IMR-90 (cell line): ENCODE measurements at regions not wholly inside any gene's neighbourhood (a gene's known extent, or its start where the extent isn't known, plus 50 kb on each side); places are given as distances from the start of the nearest gene placed in this dataset.

Experiments used
- ATAC-seq: fragments of 200-7000 bp; cut with Tn5 transposase; 2 replicates; pipeline ENCODE4 v1.9.1; 2020; ENCODE audit warnings: low read depth, mild to moderate bottlenecking, moderate library complexity
- BruUV-seq: library from RNA; stranded (reverse); fragments of 400-500 nt; replicated peaks from 2 replicates; lab custom pipeline; 2021; lab: Mats Ljungman, UMichigan
- CTCF ChIA-PET: fragments of 300-600 bp; formaldehyde crosslinking; extraction: SDS; loops from one replicate; lab custom pipeline; 2021; ENCODE audit warnings: antibody characterized with exemption; lab: Yijun Ruan, JAX
- POLR2A ChIA-PET: fragments of 300-600 bp; sonication (Branson Sonifier 250); formaldehyde crosslinking; loops from one replicate; lab custom pipeline; 2022; ENCODE audit warnings: antibody characterized with exemption; ENCODE audit not compliant: unreplicated experiment; lab: Charles Lee
- DNase-seq: peaks from one replicate; pipeline ENCODE4 v3.0.0; 2013
- H2AFZ ChIP-seq: replicated peaks from 2 replicates; pipeline ENCODE3; 2013; ENCODE audit warnings: low read length, mild to moderate bottlenecking; ENCODE audit not compliant: poor library complexity
- H2AK5ac ChIP-seq: 2 replicates; pipeline ENCODE4 v1.6.1; 2013; ENCODE audit warnings: low read depth, low read length, inconsistent platforms
- H2AK9ac ChIP-seq: replicated peaks from 2 replicates; pipeline ENCODE3; 2013; ENCODE audit warnings: mild to moderate bottlenecking, low read depth, low read length, moderate library complexity; ENCODE audit not compliant: poor library complexity
- H2BK120ac ChIP-seq: 2 replicates; pipeline ENCODE4 v1.6.1; 2013; ENCODE audit warnings: low read depth, low read length, inconsistent platforms
- H2BK15ac ChIP-seq: 3 replicates; pipeline ENCODE4 v1.6.1; 2013; ENCODE audit warnings: low read depth, low read length, inconsistent platforms
- H2BK20ac ChIP-seq: 2 replicates; pipeline ENCODE4 v1.6.1; 2013; ENCODE audit warnings: low read depth, mild to moderate bottlenecking, inconsistent platforms, low read length, moderate library complexity
- H2BK5ac ChIP-seq: 2 replicates; pipeline ENCODE4 v1.6.1; 2013; ENCODE audit warnings: mild to moderate bottlenecking, low read depth, low read length, inconsistent platforms; ENCODE audit not compliant: poor library complexity, severe bottlenecking
- H3K14ac ChIP-seq: replicated peaks from 2 replicates; pipeline ENCODE4 v1.6.1; 2013; ENCODE audit warnings: low read depth, low read length, inconsistent platforms
- H3K18ac ChIP-seq: 2 replicates; pipeline ENCODE4 v1.6.1; 2013; ENCODE audit warnings: low read depth, low read length, control low read depth
- H3K23ac ChIP-seq: 2 replicates; pipeline ENCODE4 v1.6.1; 2013; ENCODE audit warnings: low read depth, low read length, inconsistent platforms
- H3K27ac ChIP-seq: 2 replicates; pipeline ENCODE4 v1.5.1; 2013; ENCODE audit warnings: mild to moderate bottlenecking, control low read depth, low read length; ENCODE audit not compliant: insufficient read depth
- H3K27me3 ChIP-seq: 2 replicates; pipeline ENCODE4 v1.6.1; 2013; ENCODE audit warnings: low read length; ENCODE audit not compliant: control insufficient read depth, insufficient read depth
- H3K36me3 ChIP-seq: 2 replicates; pipeline ENCODE4 v1.6.1; 2013; ENCODE audit warnings: low read length, mixed read lengths; ENCODE audit not compliant: control insufficient read depth, insufficient read depth
- H3K4ac ChIP-seq: 2 replicates; pipeline ENCODE4 v1.6.1; 2013; ENCODE audit warnings: low read depth, low read length, inconsistent platforms
- H3K4me1 ChIP-seq: 2 replicates; pipeline ENCODE4 v1.6.1; 2013; ENCODE audit warnings: low read length, mixed read lengths; ENCODE audit not compliant: control insufficient read depth, insufficient read depth
- H3K4me2 ChIP-seq: 2 replicates; pipeline ENCODE4 v1.6.1; 2013; ENCODE audit warnings: low read depth, mild to moderate bottlenecking, control low read depth, low read length, moderate library complexity
- H3K4me3 ChIP-seq: 2 replicates; pipeline ENCODE4 v1.5.1; 2013; ENCODE audit warnings: low read depth, mild to moderate bottlenecking, control low read depth, low read length, moderate library complexity; ENCODE audit not compliant: insufficient read depth
- H3K56ac ChIP-seq: 2 replicates; pipeline ENCODE4 v1.6.1; 2013; ENCODE audit warnings: low read length, inconsistent platforms; ENCODE audit not compliant: insufficient read depth; ENCODE audit errors: extremely low read depth
- H3K79me1 ChIP-seq, 2 experiments: 2 replicates each; pipeline ENCODE4 v1.6.1; 2013; ENCODE audit warnings: low read length in 2 of 2, inconsistent platforms in 1 of 2, low read depth in 1 of 2
- H3K9ac ChIP-seq: 2 replicates; pipeline ENCODE4 v1.6.1; 2013; ENCODE audit warnings: low read depth, low read length, control low read depth
- H3K9me1 ChIP-seq: 2 replicates; pipeline ENCODE4 v1.6.1; 2013; ENCODE audit warnings: low read length, inconsistent platforms; ENCODE audit not compliant: insufficient read depth
- H3K9me3 ChIP-seq: 2 replicates; pipeline ENCODE4 v1.6.1; 2013; ENCODE audit warnings: low read length; ENCODE audit not compliant: control insufficient read depth, insufficient read depth
- H4K20me1 ChIP-seq: 2 replicates; pipeline ENCODE4 v1.6.1; 2013; ENCODE audit warnings: low read length, inconsistent platforms; ENCODE audit not compliant: insufficient read depth
- H4K5ac ChIP-seq: 2 replicates; pipeline ENCODE4 v1.6.1; 2013; ENCODE audit warnings: mild to moderate bottlenecking, low read depth, low read length, control low read depth
- H4K8ac ChIP-seq, 2 experiments: 2 replicates each; pipeline ENCODE4 v1.6.1; 2013; ENCODE audit warnings: low read depth in 2 of 2, low read length in 2 of 2, control low read depth in 1 of 2, inconsistent platforms in 1 of 2
- H4K91ac ChIP-seq: 2 replicates; pipeline ENCODE4 v1.6.1; 2013; ENCODE audit warnings: low read depth, low read length, inconsistent platforms; ENCODE audit not compliant: insufficient read depth
- BHLHE40 ChIP-seq: fragments of 150-350 bp; IDR thresholded peaks from 2 replicates; pipeline ENCODE4 v1.6.1; 2016; ENCODE audit warnings: mild to moderate bottlenecking, low read depth, low read length
- RAD21 ChIP-seq: IDR thresholded peaks from 2 replicates; pipeline ENCODE4 v1.6.1; 2012; ENCODE audit warnings: low read length, improper control_type of control experiment
- SMC3 ChIP-seq: fragments of 150-350 bp; IDR thresholded peaks from 2 replicates; pipeline ENCODE4 v1.6.1; 2016; ENCODE audit warnings: low read depth, mild to moderate bottlenecking, antibody characterized with exemption, low read length, moderate library complexity
- dilution Hi-C: fragments of 300-500 bp; cut with HindIII; formaldehyde crosslinking; loops from one replicate; pipeline ENCODE4 v1.14.3; 2018; ENCODE audit warnings: low sequenced_read_pairs; ENCODE audit not compliant: unreplicated experiment
- in situ Hi-C: fragments of 300-500 bp; cut with MboI; formaldehyde crosslinking; loops from 3 replicates; pipeline ENCODE4 v1.14.3; 2019; ENCODE audit warnings: low sequenced_read_pairs, inconsistent platforms, mixed read lengths
- intact Hi-C: fragments of 100-400 bp; cut with micrococcal nuclease; formaldehyde crosslinking; loops from 2 replicates; pipeline ENCODE4 v1.10.0; 2022

- DNase-seq (no peak), ATAC-seq (no peak)
- intact Hi-C loops (no loop called here), in situ Hi-C loops (no loop called here), dilution Hi-C loops (no loop called here)
- TF ChIP-seq RAD21 (no peak), SMC3 (no peak), BHLHE40 (no peak)
- Histone ChIP-seq H3K18ac (no peak overlapping the region), H3K79me1 (no peaks in the 10 kb centered on the region), H4K8ac (no peak overlapping the region), H3K27ac (no peak overlapping the region), H2AK5ac (no peak overlapping the region), H3K9me3 (peaks cover 6% of the 10 kb centered on the region), H3K56ac (no peak overlapping the region), H4K5ac (no peak overlapping the region), H3K4me2 (no peak overlapping the region), H2AK9ac (no peak overlapping the region), H3K23ac (no peak overlapping the region), H3K27me3 (no peaks in the 10 kb centered on the region), H2BK20ac (no peak overlapping the region), H2BK5ac (no peak overlapping the region), H2BK15ac (no peak overlapping the region), H3K9ac (no peak overlapping the region), H3K4me3 (no peak overlapping the region), H4K20me1 (no peaks in the 10 kb centered on the region), H4K91ac (no peak overlapping the region), H3K4me1 (no peaks in the 10 kb centered on the region), H2BK120ac (no peak overlapping the region), H3K14ac (no peak overlapping the region), H3K4ac (no peak overlapping the region), H2AFZ (no peak overlapping the region), H3K36me3 (no peaks in the 10 kb centered on the region), H3K9me1 (no peaks in the 10 kb centered on the region)
- no TSS peak for BruUV-seq
- ChIA-PET POLR2A (no interaction called here), CTCF (no interaction called here)
These were observed 914.1 kb upstream of the GJE1 start for GRCh38 chr6:141218583-141218982.
